ENCODE measurements at regions not wholly inside any gene's neighbourhood (a gene's known extent, or its start where the extent isn't known, plus 50 kb on each side); places are given as distances from the start of the nearest gene placed in this dataset.
"Not testable (repeated sequence)": the region's sequence is repeated elsewhere in the genome, so short reads cannot be mapped to it uniquely, and the experiment has no call there.

DNA sequence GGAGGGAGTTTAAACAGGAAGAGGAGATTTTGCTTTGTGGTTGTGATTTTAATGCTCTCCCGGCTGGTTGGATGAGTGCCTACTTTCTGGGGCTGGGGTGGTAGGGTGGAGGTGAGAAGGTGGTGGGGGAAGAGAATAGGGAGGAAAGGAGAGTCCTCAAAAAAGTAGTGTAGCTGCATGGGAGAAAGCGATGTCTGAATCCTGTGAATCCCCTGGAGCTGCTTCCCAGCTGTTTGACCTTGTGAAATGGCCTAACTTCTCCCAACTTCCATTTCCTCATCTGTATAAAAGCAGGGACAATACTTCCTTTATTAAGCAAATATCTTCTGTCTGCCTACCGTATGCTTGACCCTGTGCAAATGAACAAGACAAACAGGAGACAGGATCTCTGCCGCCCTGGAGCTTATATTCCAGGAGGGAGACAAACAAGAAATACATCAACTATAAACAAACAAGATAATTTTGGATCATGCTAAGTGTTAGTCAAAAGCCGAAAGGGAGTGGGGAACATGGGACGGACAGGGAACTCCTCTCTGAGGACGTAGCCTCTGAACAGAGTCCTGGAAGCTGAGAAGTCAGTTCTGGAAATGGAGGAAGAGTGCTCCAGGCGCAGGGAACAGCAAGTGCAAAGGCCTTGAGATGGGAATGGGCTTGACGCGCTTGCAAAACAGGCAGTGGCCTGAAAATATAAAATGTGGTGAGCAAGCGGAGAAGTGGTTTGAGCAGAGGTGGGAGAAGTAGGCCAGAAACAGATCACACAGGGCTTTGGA, 103.5 kb downstream of the SPRY4 start:
- no peak for ATAC-seq

DNA sequence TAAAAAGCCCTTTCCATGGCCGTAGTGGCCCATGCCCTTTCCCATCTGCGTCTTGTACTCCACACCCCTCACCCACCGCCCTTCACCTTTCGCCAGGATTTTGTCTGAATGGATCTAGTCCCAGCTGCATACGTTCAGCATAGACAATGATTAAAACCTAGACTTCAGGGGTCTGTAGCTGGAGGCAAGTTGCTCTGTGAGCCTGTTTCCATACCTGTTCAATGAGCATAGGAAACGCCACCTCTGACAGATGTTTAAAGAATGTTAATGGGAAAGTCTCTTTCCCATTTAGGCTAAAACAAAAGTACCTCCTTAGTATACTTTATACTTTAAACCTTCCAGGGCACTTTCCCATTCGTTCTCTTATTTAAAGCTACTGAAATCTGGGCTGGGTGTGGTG, 105.7 kb downstream of the SPRY4 start:
- no peak for ATAC-seq

- ATAC-seq: no peak
Observed at GRCh38 chr5:142216931-142217330, 107.9 kb downstream of the SPRY4 start.

DNA sequence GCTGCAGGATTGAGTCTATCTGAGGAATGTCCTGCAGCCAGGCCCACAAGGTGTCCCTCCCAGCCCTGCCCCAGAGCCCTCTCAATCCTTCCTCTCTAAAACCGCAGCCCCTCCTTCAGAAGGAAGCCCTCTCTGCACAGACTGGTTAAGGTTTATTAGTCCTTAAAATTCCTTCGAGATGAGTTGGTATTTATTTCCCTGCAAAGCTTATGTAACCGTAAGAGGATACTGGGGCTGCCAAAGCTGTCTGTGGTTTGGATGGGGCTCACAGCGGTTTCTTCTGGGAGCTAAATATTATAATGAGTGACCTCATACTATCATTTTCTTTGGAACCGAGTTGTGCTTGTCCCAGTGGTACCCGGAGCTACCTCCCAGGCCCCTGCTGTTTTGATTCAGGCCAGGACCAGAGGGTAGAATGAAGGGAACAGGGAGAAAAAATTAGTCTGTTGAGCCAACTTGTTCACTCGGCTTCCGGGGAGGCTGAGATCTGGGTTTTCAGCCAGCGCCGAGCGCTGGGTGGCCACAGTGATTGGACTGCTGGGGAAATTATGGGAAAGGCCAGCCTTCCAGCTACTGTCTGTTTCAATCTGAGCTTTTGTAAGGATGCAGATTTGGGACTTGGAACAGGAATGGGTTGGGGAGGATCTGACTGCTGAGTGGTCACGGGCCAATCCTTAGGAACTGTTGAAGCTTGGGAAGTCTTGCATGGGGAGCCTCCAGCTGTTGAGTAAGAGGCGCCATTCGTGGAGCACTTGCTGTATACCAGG, 107.5 kb downstream of the NDFIP1 start:
- no peak for ATAC-seq

GRCh38 chr5:142213077-142213476, 104.5 kb downstream of the NDFIP1 start:
- ATAC-seq: no peak

- ATAC-seq: no peak
Observed at GRCh38 chr5:142211918-142212317, 103.3 kb downstream of the NDFIP1 start.

GRCh38 chr5:142210864-142211412, 102.4 kb downstream of the NDFIP1 start:
- no peak for ATAC-seq

DNA sequence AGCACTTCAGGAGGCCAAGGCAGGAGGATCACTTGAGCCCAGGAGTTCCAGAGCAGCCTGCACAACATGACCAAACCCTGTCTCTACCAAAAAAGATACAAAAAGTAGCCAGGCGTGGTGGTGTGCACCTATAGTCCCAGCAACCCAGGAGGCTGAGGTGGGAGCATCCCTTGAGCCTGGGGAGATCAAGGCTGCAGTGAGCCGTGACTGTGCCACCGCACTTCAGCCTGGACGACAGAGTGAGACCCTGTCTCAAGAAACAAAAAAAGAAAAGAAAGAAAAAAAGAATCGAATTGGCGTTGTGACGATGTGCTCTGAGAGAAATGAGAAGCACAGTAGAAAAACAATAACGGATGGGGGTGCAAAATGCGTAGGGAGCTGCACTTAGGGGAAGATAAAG, 101.4 kb downstream of the NDFIP1 start:
- ATAC-seq: no peak

- ATAC-seq: no peak
Observed at GRCh38 chr5:142208777-142209312, 100.3 kb downstream of the NDFIP1 start.

- ATAC-seq: not testable (repeated sequence)
Observed at GRCh38 chr5:142208244-142208643, 99.7 kb downstream of the NDFIP1 start.

- no peak for ATAC-seq
Observed at GRCh38 chr5:142206801-142207200, 98.2 kb downstream of the NDFIP1 start.

DNA sequence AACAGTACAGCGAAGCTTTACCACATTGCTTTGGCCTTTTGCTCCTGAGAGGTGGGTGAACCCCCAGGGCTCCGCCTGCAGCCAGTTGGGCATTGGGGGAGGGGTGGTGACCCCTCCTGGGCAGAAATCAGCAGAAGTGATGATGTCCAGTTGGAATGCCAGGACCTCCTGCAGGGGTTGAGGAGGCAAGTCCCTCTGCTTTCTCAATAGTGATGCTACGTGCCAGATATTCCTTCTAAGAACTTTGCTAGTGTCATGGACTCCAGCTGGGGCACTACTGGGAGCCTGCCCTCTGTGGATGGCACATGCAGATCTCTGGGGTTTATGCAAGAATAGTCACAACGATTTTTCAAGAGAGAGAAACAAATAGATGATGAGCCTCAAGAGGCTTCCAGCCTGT, 95.6 kb downstream of the NDFIP1 start:
- no peak for ATAC-seq

All from activated CD4-positive, CD25-positive, alpha-beta regulatory T cell treated with anti-CD3 and anti-CD28 coated beads, Interleukin-2, amount 50 U/mL, for 24 hours (primary cell).